Gastrocnemius medialis (tissue), 4 donors: ENCODE measurements at regions not wholly inside any gene's neighbourhood (a gene's known extent, or its start where the extent isn't known, plus 50 kb on each side); places are given as distances from the start of the nearest gene placed in this dataset.

Experiments
- POLR2A ChIP-seq, 2 donors: fragments of 450-650 bp; IDR thresholded peaks; one replicate each; pipeline ENCODE4 v1.6.1; 2017; ENCODE audit warnings: antibody characterized with exemption in 2 of 2, mild to moderate bottlenecking in 2 of 2, moderate library complexity in 2 of 2
- TF ChIP-seq, protein P1 (sequence below), 5 experiments: fragments of 450-650 bp in 3 of 5; fragments of 200-600 bp in 2 of 5; sonication (generic) in 2 of 5; IDR thresholded peaks in 4 of 5; conservative IDR thresholded peaks in 1 of 5; 1 replicate in 4 of 5; 2 replicates in 1 of 5; pipeline ENCODE4 v1.5.1; 2016 to 2019; ENCODE audit warnings: antibody characterized with exemption in 5 of 5, mild to moderate bottlenecking in 3 of 5, moderate library complexity in 3 of 5

DNA sequence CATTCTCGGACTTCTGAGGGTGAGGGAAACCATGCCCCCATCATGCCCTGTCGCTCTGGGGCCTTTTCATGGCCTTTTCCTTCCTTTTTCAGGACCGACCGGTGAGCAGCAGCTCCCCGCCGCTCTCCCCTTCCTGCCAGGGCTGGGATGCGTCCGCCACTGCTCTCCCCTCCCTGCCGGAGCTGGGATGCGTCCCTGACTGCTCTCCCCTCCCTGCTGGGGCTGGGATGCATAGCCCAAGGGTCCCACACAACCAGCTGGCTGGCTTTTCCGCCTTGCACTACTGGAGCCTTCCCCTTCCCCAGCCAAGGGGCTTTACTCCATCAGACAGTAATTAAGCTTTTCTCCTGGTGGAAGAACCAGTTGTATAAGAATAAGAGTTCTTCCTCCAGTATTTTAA lies 129.7 kb upstream of the COBL start:
- TF ChIP-seq, protein P1, sequence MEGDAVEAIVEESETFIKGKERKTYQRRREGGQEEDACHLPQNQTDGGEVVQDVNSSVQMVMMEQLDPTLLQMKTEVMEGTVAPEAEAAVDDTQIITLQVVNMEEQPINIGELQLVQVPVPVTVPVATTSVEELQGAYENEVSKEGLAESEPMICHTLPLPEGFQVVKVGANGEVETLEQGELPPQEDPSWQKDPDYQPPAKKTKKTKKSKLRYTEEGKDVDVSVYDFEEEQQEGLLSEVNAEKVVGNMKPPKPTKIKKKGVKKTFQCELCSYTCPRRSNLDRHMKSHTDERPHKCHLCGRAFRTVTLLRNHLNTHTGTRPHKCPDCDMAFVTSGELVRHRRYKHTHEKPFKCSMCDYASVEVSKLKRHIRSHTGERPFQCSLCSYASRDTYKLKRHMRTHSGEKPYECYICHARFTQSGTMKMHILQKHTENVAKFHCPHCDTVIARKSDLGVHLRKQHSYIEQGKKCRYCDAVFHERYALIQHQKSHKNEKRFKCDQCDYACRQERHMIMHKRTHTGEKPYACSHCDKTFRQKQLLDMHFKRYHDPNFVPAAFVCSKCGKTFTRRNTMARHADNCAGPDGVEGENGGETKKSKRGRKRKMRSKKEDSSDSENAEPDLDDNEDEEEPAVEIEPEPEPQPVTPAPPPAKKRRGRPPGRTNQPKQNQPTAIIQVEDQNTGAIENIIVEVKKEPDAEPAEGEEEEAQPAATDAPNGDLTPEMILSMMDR (IDR thresholded peaks at IDR 0.05 in 4 of 5, conservative IDR thresholded peaks at IDR 0.05 in 1 of 5) = no peak
- no peak for TF ChIP-seq POLR2A (IDR thresholded peaks at IDR 0.05)
